Stimulated activated CD8-positive, alpha-beta memory T cell treated with anti-CD3 and anti-CD28 coated beads, Interleukin-4, amount 100 ng/mL, for 24 hours (primary cell): ENCODE measurements at regions not wholly inside any gene's neighbourhood (a gene's known extent, or its start where the extent isn't known, plus 50 kb on each side); places are given as distances from the start of the nearest gene placed in this dataset.
"Not testable (repeated sequence)": the region's sequence is repeated elsewhere in the genome, so short reads cannot be mapped to it uniquely, and the experiment has no call there.

ENCODE experiments used
- DNase-seq: peaks from one replicate; pipeline ENCODE4 v3.0.0-alpha.2; 2020; ENCODE audit warnings: low read depth

DNA sequence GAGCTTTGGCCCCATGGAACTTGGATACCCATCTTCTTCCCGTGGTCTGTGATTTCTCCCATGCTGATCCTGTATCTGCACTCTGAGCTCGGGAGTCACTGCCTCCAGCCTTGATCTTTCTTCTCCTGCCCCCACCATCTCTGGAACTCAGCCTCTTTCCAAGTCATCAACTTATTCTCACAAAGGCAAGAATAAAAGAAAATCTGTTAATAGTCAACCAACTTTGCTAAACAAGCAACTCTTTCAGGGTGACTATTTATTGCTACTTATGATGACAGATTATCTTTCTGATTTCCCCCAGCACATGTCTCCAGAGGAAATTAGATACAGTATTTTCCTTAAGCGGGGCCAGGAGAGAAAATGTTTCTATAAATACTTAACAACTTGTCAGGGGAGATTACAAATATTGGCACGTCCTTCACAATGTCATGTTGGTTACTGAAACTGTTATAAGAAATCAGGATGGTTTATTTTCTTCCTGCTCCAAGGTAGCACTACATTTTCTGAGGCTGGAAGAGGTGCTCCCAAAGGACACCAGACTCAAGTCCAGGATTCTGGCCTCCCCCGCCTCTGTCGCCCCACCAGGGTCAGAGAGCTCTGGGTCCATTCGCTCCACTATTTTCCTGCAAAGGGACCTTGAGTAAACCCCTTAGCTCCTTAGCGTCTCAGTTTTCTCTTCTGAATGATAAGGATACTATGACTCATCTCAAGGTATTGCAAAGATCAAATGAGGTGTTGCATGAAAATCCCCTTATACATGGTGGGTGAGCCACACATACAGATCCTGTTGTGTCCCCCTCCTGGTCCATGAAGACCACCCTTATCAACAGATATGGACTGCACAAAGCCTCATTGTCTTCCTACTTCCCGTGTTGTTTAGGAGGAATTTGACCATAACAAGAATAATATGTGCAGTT, 205.2 kb upstream of the WSCD1 start:
- DNase-seq: no peak

DNA sequence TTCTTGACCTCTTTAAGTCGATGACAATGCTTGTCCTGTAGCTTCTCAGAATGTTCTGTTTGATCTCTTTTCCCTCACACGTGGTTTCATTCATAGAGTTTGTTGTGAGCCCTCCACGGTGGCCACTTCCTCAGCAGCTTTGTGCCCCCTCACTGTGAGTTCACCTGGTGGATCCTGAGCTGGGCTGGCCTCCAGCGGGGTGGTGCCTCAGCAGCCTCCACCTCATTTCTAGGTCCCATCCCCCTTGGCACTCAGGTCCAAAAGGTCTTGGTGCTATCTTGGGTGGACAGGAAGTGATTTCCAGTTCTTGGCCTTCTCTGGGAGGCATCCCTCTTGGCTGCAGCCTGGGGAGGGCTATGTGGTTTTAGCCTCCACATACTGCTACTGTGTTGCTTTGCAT, 203.2 kb upstream of the WSCD1 start:
- DNase-seq: no peak

DNA sequence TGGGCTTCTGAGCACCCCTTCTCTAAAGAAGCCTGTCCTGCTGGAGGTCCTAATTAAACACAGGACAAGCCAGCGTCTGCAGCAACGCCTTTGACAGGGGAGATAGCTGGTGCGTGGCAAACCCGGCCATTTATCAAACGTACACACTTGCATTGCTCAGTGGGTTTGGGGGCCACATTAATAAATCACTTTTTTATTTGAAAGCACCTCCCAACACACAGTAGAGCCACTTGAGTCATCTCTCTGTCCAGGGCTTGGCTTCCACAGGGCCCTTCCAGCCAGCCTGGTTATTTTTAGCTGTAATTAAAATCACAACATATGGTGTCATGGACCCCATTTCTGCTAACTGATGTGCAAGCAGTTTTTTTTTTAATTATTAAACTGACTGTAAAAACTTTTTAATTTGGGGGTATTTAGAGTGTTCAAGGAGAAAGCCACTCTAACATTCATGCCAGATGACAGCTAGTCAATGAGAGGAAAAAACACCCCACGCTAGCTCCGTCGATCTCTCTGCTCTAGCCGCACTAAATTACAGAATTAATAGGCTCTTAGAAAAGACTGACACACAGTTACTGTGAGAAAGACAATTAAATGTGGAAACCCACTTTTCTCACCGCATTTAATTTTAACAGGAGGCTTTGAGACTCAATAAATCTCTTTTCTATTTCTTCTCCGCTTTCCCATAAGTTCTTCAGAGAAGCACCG, 201.0 kb upstream of the WSCD1 start:
- no peak for DNase-seq

DNA sequence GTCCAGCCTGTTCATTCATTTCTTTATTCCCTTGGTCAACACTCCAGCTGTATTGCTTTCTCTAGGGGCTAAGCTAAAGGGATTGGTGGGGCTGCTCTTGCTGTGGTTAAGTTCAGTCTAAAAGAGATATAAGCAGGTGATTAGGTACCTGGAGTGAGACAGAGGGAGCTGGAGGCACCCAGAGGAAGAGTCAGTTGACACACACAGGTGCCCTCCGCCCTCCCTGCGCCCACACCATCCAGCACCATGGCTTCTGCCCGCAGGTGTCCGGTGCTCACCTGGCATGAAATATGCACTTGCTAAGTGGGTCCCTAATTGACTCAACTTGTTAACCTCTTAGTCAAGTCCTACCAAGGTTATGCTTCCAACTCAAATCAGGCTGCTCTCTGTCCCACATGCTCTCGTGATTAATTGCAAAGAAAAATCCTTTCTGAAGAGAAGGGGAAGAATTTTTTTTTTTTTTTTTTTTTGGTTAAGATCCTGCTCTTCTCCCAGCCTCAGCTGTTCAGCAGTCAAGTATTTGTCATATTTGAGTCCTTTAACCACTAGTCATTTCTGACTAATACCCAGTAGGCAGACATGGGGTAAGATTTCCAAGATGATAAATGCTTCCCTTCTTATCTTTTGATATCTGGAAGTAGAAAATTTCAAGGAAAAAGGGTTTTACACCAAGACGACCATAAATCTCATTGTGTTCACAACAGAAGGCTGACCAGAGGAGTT, 199.8 kb upstream of the WSCD1 start:
- no peak for DNase-seq

DNA sequence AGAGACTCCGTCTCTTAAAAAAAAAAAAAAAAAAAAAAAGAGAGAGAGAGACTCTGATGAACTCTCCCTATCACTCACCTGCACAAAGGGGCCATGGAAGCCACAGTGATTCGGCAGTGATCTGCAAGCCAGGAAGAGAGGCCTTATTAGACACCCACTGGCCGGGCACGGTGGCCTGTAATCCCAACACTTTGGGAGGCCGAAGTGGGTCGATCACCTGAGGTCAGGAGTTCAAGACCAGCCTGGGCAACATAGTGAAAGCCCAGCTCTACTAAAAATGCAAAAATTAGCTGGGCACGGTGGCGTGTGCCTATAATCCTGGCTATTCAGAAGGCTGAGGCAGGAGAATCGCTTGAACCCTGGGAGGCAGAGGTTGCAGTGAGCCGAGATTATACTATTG, 198.5 kb upstream of the WSCD1 start:
- no peak for DNase-seq

DNA sequence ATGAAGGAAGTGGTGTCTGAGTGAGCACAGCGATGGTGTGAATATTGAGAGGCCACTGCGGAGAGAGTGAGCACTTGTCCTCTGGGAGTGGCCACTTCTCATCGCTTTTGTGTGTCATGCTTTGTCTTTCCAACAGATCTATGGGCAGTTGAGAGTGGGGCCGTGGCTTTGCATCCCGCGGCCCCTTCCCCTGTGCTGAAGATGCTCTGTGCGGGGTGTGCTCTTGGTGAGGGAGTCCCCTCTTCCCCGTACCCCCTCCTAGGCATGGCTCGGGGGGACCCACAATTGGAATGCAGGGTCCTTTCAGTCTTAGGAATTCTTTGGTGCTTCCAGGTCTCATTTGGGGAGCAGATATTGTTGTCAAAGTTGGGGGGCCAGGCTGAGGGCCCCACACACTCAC, 197.3 kb upstream of the WSCD1 start:
- no peak for DNase-seq

DNA sequence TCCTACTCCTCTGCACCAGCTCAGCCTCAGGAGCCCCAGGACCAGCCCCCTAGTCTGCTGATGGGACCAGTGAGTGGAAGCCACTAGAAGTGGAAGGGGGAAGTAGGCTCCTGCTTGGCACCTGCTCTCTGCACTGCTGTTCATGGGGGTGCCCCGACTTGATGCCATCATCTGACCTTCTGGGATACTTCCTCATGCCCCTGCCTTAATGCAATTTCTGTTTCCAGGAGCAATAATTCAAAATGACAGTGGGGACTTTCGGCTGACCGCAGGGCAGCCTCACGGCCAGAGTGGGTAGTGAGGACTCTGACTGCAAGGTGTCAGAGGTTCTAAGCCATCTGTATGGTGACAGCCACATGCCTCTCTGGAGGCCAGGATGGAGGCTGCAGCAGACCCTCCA, 196.4 kb upstream of the WSCD1 start:
- no peak for DNase-seq

DNA sequence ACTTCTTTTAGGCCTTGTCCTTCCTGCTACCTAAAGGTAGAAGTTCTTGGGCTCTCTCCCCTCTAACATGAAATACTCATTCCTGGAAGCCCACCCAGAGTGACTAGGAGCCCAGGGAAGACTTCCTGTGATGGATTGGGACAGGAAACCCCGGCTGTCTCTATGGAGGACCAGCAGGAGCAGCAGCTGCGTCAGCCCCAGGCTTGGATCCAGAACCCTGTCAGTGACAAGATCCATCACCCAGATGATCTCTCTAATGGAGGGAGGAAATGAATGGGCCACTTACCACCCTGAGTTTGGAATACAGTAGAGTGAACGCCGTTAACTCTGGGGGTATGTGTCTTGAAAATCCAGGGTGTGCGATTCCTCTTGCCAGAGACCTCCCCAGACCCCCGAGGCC, 195.7 kb upstream of the WSCD1 start:
- no peak for DNase-seq

DNA sequence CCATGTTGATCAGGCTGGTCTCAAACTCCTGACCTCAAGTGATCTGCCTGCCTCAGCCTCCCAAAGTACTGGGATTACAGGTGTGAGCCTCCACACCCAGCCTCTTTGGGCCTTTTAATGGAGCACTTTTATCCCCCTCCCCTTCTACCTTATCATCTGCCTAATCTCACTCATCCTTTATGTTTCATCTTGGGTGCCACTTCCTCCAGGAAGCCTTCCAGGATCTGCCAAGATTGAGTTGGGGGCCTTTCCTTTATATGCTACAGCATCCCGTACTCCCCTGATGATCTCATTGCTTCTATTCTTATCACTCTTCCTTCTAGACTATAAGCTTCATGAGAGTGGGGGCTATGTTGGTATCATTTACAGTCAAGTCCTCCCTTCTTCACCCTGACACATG, 192.8 kb upstream of the WSCD1 start:
- DNase-seq: no peak

DNA sequence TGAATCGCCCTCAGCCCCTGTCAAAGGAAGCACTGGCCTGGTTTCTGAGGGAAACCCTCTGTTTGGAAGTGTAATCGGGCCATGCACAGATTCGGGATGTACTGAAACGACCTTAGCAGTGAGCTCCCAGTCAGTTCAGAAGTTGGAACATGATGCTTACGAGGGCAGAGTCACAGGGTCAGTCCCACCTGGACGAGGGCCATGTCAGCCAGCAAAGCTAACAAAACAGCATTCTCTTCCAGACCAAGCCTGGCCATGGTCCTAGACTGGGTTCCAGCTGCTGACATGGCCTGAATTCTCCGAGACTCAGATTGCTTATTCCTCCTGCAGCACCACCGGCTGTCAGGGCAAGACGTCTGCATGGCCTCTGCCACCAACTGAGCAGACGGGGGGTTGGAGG, 192.2 kb upstream of the WSCD1 start:
- DNase-seq: no peak

DNA sequence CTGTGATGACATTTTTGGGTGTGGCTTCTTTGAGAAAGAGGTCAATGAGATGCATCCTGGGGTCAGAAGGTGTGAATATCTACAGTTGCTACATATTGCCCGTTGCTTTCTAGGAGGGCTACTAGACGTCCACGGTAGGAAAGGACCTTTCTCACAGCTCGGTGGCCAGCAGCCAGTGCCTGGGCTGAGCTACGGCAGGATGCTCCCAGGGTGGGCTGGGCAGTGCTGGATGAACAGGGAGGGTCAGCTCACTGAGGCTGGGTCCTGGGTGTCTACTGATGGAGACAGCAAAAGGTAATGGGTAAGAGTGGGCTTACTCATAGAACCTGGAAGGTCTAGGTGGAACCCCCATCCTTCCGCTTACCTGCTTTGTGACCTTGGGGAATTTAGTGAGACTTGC, 188.3 kb upstream of the WSCD1 start:
- DNase-seq: no peak

DNA sequence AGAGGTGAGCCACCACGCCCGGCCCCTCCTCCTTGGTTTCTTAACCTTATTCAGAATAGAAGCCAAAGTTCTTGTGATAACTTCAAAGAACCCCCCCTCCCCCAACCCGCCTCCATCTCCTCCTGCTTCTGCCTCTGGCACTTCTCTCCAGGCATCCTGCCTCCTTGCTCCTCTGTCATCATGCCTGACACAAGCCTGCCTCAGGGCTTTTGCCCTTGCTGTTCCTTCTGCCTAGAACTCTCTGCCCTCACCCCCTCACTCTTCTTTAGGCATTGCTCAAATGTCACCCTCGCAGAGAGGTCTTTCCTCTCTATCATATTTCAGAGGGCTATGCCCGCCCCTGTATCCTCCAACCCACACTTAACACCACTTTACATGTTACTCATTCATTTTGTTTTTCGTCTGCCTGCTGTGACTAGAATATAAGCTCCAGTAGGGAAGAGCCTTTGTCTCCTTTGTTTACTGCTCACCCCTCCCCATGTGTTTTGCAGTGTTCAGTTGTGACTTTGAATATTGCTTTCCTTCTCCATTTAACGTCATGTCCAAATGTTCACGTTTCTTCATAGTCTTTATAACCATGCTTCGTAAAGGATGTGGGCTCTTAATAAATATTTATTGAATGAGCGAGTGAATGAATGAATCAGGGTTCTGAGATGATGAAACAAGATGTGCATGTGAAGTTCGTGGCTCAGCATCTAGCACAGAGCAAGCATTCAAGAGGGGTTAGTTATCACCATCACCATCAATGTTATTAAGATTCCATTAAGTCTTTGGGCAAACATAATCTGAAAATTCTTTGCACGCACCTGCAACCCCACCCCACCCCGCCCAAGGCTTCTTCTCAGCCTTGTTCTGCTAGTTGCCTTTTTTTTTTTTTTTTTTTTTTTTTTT, 186.2 kb upstream of the WSCD1 start:
- no peak for DNase-seq

DNA sequence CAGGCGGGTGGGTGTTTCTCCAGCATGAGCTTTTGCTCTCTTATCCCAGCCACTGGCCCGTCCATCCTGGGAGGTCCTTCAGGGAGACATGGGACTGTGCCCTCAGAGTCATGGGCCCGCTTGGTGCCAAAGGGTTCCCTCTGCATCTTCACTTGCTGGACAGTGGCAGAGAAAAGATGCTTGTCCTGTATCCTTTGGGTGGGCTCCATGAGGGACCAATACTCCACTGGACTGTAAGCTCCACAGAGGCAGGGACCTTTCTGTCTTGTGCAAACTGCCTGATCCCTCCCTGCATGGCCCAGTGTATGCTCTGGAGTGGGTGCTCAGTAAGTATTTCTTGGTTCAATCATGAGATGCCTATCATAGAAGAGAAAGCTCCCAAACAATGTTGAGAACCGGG, 184.8 kb upstream of the WSCD1 start:
- DNase-seq: no peak

DNA sequence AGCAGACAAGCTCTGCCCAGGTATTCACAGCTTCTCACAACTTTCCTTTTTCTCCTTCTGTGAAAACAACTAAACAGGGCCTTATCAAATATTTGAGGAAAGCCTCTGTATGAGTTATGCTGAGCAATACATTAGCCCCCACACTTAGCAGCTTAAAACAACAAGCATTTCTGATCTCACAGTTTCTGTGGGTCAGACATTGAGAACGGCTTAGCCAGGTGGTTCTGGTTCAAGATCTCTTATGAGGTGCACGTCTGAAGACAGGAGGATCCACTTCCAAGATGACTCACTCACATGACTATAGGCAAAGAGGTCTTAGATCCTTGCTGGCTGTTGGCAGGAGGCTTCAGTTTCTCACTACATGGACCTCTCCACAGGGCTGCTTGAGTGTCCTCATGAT, 181.4 kb upstream of the WSCD1 start:
- no peak for DNase-seq

DNA sequence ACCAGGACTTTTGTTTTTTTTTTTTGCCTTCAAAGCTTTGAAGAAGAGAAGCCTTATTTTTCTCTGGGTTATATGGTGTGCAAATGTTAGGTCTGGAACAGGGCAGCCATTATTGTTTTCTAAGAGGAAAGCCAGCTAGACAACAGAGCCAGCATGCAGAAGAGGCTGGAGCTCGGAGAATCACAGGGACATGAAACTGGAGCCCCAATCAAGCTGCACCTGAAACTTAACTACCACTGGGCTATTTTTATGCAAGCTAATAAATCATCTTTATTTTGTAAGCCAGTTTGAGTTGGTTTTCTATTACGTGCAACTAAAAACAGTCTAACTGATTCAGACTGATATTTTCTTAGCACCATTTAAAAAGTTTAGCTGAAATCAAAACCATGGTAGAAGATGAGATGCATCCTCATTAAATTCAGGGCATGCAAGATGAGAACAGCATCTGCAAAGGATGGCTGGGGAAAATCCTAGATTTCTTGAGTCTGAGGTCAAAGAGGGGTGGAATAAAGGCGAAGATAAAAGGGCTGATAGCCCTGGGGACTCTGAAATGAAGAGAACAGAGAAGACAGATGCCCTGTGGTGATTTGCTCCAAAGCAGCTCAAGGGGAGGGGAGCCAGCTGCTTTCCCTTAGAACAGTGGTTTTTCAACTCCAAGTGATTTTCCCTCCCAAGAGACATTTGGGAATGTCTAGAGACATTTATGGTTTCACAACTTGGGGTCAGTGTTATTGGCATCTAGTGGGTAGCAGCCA, 177.1 kb upstream of the WSCD1 start:
- DNase-seq: no peak

DNA sequence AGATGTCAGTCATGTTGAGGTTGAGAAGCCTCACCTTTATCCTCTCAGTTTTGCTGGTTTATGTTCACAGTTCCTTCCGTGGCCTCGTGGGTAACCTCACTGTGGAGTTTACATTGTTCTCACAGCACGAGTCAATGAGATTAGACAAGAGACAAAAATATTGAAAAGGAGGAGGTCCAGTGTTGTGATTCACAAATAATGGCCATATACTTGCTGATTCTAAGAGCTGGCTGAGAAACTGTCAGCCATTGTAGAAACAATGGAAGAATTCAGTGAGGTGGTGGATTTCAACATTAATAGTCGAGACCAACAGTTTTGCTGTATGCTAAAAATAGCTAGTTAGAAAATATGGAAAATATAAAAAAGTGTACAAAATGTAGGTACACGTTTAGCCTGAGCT, 176.4 kb upstream of the WSCD1 start:
- DNase-seq: no peak

DNA sequence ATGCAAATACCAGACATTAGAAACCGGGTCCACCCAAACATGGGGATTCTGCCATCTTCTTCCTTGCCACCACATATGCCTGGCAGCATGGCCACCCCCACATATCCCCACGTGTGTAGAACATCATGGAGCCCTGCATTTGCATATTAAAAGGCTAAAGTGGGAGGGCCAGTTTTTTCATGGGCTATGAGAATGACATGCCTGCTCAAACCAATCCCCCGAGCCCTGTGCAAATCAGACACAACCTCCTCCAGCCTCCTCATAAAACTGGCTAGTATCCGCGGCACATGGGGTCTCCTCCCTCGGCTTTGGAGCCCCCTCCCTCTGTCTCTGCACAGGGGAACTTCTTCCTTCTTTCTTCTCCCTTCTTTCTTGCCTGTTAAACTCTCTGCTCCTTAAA, 174.9 kb upstream of the WSCD1 start:
- no peak for DNase-seq

DNA sequence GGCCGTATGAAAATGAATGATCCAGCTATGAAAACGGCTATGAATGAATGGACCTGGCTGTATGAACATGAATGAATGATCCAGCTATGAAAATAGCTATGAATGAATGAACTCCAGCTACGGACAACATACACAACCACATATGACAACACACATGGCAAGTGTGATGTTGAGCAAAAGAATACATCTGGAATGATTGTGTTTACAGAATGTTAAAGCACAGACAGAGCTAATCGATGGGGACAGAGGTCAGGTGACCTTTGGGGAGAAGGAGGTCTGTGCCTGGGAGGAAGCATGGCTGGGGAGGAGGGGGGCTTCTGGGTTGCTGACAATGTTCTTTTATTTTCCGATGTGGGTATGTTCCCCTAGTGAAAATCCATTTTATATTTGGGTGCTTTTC, 174.0 kb upstream of the WSCD1 start:
- DNase-seq: no peak

DNA sequence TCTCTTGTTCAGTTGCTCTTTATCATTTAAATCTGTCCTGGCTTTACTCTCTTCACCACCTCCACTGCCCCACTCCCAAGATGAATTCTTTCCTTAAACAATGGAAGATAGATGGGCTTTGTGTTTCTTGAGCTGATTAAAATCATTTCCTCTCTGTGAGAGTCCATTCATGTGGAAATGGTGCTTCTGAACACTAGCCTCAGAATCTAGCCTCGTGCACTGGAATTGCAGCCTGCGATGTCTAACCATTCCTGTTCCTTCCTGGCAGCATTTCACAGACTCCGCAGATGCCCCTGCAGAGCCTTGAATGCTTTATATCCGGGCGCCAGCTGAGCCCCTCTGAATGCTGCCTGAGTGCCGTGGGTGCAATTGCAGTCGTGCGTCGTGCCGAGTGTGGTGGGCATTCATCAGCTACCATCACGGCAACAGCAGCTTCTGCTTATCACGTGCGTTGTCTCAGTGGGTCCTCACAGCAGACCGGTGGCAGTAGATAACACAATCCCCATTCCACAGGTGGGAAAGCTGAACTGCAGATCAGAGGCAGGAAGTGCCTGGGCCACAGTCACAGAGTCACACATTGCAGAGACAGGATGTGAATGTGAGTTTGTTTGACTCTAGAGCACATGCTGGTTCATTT, 172.8 kb upstream of the WSCD1 start:
- no peak for DNase-seq

DNA sequence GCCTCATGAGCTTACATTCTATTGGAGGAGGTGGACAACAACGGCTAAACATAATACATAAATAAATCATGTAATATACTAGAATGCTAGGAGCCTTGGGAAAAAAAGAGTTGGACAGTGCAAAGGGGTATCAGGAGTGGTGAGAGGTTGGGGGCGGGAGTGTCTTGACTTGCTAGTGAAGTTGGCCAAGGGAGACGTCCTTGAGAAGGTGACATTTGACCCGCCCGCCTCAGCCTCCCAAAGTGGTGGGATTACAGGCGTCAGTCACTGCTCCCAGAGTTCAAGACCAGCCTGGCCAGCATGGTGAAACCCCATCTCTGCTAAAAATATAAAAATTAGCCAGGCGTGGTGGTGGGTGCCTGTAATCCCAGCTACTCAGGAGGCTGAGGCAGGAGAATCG, 172.2 kb upstream of the WSCD1 start:
- not testable (repeated sequence) for DNase-seq

DNA sequence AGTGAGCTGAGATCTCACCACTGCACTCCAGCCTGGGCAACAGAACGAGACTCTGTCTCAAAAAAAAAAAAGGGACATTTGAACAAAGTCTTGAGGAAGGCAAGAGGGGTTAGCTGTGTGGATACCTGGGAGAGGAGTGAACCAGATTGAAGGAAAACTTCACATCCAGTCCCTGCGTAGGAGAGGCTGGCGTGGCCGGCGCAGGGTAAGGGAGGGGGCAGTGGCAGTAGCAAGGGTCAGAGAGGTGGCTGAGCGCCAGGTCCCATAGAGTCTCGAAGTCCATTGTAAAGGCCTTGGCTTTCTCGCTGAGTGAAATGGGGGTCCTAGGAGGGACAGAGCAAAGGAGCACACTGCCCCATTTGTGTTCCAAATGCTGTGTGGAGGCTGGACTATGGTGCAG, 171.8 kb upstream of the WSCD1 start:
- DNase-seq: no peak
